Lower lobe of right lung (tissue), 2 donors: ENCODE measurements at regions not wholly inside any gene's neighbourhood (a gene's known extent, or its start where the extent isn't known, plus 50 kb on each side); places are given as distances from the start of the nearest gene placed in this dataset.

Source experiments
- ATAC-seq, 2 donors: fragments of 200-7000 bp; cut with Tn5 transposase; one replicate each; pipeline ENCODE4 v1.9.1; 2020 to 2022; ENCODE audit warnings: mild to moderate bottlenecking in 2 of 2, moderate library complexity in 2 of 2
- DNase-seq: peaks from one replicate; pipeline ENCODE4 v3.0.0-alpha.2; 2020
- H3K27ac ChIP-seq: fragments of 200-600 bp; one replicate; pipeline ENCODE4 v1.8.0; 2022
- H3K27me3 ChIP-seq: fragments of 200-600 bp; one replicate; pipeline ENCODE4 v1.8.0; 2022; ENCODE audit warnings: low read depth
- H3K36me3 ChIP-seq: fragments of 200-600 bp; one replicate; pipeline ENCODE4 v1.8.0; 2022; ENCODE audit warnings: mild to moderate bottlenecking
- H3K4me1 ChIP-seq: fragments of 200-600 bp; one replicate; pipeline ENCODE4 v1.8.0; 2022
- H3K4me3 ChIP-seq: fragments of 200-600 bp; one replicate; pipeline ENCODE4 v1.8.0; 2022; ENCODE audit warnings: mild to moderate bottlenecking
- H3K9me3 ChIP-seq: fragments of 200-600 bp; one replicate; pipeline ENCODE4 v1.8.0; 2022
- intact Hi-C: fragments of 100-400 bp; cut with DNase I; formaldehyde crosslinking; loops from one replicate; pipeline ENCODE4 v1.11.0; 2022
- TF ChIP-seq, protein P1 (sequence below): fragments of 200-600 bp; IDR thresholded peaks from one replicate; pipeline ENCODE4 v1.8.0; 2022; ENCODE audit warnings: antibody characterized with exemption, mild to moderate bottlenecking
- donor health status: DM: no; HTN: yes; CAD: no; lungs with severe emphysema.

- Histone ChIP-seq H3K36me3 (no peaks in the 10 kb centered on the region), H3K27ac (no peak overlapping the region), H3K4me1 (no peaks in the 10 kb centered on the region), H3K4me3 (no peak overlapping the region), H3K27me3 (no peaks in the 10 kb centered on the region), H3K9me3 (no peaks in the 10 kb centered on the region)
- intact Hi-C loops = no loop called here
- DNase-seq (no peak), ATAC-seq (no peak)
- TF ChIP-seq, protein P1, sequence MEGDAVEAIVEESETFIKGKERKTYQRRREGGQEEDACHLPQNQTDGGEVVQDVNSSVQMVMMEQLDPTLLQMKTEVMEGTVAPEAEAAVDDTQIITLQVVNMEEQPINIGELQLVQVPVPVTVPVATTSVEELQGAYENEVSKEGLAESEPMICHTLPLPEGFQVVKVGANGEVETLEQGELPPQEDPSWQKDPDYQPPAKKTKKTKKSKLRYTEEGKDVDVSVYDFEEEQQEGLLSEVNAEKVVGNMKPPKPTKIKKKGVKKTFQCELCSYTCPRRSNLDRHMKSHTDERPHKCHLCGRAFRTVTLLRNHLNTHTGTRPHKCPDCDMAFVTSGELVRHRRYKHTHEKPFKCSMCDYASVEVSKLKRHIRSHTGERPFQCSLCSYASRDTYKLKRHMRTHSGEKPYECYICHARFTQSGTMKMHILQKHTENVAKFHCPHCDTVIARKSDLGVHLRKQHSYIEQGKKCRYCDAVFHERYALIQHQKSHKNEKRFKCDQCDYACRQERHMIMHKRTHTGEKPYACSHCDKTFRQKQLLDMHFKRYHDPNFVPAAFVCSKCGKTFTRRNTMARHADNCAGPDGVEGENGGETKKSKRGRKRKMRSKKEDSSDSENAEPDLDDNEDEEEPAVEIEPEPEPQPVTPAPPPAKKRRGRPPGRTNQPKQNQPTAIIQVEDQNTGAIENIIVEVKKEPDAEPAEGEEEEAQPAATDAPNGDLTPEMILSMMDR = no peak
These were observed 166.9 kb upstream of the FBXL7 start for GRCh38 chr5:15333091-15333490.

DNA sequence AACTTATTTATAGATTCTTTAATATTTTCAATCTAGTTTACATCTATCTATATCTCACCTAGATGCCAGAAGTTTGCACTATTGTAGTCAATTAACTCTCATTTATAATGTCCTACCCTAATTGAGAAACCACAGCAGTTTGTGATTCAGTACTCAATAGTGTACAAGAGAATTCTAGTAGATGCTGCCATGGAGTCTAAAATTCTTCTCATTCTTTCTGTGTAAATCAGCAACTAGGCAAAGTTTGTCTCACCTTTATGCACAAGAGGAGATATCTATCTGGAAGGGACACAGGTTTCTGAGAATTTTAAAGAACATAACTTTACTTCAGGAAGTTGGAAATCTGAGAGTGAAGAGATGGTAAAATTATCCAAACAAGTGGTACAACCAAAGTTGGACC is 173.0 kb upstream of the FBXL7 start:
- H3K27me3 ChIP-seq = no peaks in the 10 kb centered on the region
- H3K9me3 ChIP-seq = no peaks in the 10 kb centered on the region
- H3K27ac ChIP-seq = no peak overlapping the region
- no peaks in the 10 kb centered on the region for H3K36me3 ChIP-seq
- intact Hi-C loops = no loop called here
- TF ChIP-seq, protein P1 = no peak
- H3K4me3 ChIP-seq = no peak overlapping the region
- H3K4me1 ChIP-seq = no peaks in the 10 kb centered on the region
- DNase-seq (no peak), ATAC-seq (peak in 1 of 2 donors; percentile 54)

GRCh38 chr5:15326471-15326870 is 173.5 kb upstream of the FBXL7 start:
- intact Hi-C loops = no loop called here
- no peaks in the 10 kb centered on the region for H3K27me3 ChIP-seq
- ATAC-seq (no peak), DNase-seq (no peak)
- H3K4me1 ChIP-seq = no peaks in the 10 kb centered on the region
- H3K4me3 ChIP-seq = no peak overlapping the region
- H3K27ac ChIP-seq = no peak overlapping the region
- no peaks in the 10 kb centered on the region for H3K9me3 ChIP-seq
- TF ChIP-seq, protein P1 = no peak
- no peaks in the 10 kb centered on the region for H3K36me3 ChIP-seq

GRCh38 chr5:15322421-15322820 is 177.6 kb upstream of the FBXL7 start:
- Histone ChIP-seq H3K27ac (no peak overlapping the region), H3K27me3 (no peaks in the 10 kb centered on the region), H3K9me3 (no peaks in the 10 kb centered on the region), H3K4me1 (no peaks in the 10 kb centered on the region), H3K4me3 (no peak overlapping the region), H3K36me3 (no peaks in the 10 kb centered on the region)
- no peak for ATAC-seq
- no peak for DNase-seq
- TF ChIP-seq, protein P1 = no peak
- intact Hi-C loops = no loop called here

GRCh38 chr5:15321776-15322175 is 178.2 kb upstream of the FBXL7 start:
- Histone ChIP-seq H3K27me3 (no peaks in the 10 kb centered on the region), H3K9me3 (no peaks in the 10 kb centered on the region), H3K4me3 (no peak overlapping the region), H3K4me1 (no peaks in the 10 kb centered on the region), H3K27ac (no peak overlapping the region), H3K36me3 (no peaks in the 10 kb centered on the region)
- intact Hi-C loops = no loop called here
- no peak for DNase-seq
- TF ChIP-seq, protein P1 = no peak
- ATAC-seq = no peak

GRCh38 chr5:15320871-15321270 is 179.1 kb upstream of the FBXL7 start:
- Histone ChIP-seq H3K27me3 (no peaks in the 10 kb centered on the region), H3K9me3 (no peaks in the 10 kb centered on the region), H3K4me1 (no peaks in the 10 kb centered on the region), H3K27ac (no peak overlapping the region), H3K4me3 (no peak overlapping the region), H3K36me3 (no peaks in the 10 kb centered on the region)
- DNase-seq (no peak), ATAC-seq (no peak)
- TF ChIP-seq, protein P1 = no peak
- intact Hi-C loops = no loop called here
